ENCODE measurements at regions not wholly inside any gene's neighbourhood (a gene's known extent, or its start where the extent isn't known, plus 50 kb on each side); places are given as distances from the start of the nearest gene placed in this dataset.

DNA sequence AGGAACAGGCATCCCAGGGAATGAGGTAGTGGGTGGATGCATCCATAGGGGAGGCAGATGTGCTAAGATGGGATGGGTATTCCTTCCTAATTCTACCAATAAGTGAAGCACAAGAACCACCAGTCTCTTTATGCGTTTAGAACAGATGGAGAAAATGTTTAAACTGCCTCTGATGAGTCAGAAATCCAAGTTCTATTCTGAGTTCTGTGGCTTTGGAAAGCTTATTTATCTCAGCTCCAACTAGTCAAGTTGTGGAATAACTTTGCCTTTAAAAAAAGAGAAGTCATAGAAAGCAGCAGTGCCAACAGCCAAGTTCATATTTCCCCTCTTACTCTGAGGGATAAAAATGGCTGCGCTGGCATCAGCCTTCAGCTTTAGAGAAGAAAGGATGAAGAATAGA is 761.7 kb downstream of the IGSF11 start:
- no peak for DNase-seq (ENCODE audit: low read depth)

DNA sequence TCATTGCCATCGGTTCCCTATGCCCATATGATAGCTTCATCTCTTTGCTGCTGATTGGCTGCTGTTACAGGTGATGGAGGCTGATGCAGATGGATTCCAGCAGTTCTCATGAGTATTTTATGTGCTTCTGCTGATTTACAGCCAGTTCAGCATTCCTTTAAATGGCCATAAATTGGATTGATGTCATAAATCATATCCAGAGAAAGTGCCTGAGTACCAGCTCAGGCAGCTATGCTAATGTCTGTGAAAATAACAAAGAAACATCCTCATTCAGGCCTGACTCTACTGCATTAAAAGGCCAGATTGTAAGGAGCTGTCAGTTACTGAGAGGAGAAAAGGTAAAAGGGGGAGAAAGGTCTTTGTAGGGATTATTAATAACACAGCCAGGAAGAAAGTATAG is 756.8 kb downstream of the IGSF11 start:
- no peak for DNase-seq (ENCODE audit: low read depth)

DNA sequence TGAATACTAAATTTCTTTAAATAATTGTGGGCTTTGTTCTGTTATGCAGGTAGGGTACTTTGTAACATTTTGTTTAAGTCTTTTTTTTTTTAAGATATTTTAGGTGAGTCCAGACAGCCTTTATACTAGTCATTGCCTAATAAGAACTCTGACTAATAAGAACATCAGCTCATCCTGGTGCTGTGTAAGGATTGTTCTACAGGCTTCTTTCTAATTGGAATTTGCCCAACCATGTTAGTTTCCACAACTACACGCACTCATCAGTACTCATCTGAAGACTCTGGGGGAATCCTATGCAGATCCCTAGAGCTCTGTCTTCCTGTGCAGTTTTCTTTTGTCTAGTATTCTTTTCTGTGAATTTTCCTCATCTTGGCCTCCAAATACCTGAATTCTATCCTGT is 741.8 kb downstream of the IGSF11 start:
- DNase-seq (ENCODE audit: low read depth), result no peak

DNA sequence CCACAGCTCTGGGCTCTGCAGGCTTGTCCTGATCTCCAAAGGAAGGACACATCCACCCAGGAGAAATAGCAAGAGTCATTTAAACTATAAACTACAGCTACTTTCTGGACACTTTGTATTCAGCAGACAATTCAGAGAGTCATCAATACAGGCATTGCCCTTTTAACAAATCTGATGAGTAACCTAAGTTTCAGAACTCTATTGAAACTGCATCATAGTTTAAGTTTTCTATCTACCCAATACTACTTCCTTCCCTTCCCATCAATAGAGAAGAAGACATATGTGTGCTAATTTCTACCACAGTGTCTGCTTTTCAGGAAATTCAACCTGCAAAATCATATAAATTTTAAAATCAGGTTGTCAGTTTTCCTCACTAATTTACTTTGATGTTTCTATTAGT is 736.5 kb downstream of the IGSF11 start:
- DNase-seq (ENCODE audit: low read depth), result no peak

DNA sequence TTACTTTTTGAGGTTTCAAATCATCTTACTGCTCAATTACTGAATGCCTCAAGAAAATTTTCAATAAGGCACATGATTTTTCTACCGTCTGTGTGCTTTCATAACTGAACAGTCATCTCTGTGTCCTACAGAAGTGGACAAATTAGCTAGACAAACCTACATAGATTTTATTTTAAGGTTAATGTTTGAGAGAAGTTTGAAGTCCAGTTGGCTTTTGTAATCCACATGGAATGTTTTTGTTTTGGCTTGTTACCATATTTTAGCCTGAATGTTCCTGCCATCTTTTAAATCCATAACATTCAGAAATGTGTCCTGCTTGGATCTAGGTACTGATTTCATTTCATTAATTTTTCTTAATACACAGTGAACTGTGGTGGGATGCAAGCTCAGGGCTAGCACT is 730.1 kb downstream of the IGSF11 start:
- DNase-seq (ENCODE audit: low read depth), result no peak

DNA sequence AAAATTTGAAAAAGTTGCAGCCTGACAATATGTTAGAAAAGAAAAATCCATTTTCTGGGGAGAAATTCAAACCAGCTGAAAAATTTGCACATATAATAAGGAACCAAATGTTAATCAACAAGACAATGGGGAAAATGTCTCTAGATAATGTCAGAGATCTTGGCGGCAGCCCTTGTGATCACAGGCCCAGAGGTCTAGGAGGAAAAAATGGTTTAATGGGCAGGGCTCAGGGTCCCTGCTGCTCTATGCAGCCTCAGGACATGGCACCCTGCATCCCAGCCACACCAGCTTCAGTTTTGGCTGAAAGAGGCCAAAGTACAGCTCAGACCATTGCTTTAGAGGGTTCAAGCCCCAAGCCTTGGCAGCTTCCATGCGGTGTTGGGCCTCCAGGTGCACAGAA is 701.9 kb downstream of the IGSF11 start:
- no peak for DNase-seq (ENCODE audit: low read depth)

DNA sequence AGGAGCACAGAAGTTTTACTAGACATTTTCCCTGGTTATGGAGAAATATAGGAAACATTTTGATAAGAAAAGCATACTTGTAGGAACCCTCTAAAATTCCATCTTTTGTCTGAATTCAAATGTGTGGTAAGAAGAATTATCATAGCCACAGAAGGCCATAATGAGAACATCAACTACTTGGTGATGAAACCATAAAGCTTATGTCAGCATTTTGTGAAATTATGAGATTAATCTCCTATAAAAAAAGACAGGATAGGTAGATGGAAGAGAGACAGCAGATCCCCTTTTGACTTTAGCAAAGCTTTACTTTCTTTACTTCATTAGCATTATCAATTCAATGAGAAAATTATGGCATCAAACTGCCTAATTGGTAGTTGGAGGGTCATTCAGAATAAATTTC is 697.0 kb downstream of the IGSF11 start:
- DNase-seq (ENCODE audit: low read depth), result no peak

DNA sequence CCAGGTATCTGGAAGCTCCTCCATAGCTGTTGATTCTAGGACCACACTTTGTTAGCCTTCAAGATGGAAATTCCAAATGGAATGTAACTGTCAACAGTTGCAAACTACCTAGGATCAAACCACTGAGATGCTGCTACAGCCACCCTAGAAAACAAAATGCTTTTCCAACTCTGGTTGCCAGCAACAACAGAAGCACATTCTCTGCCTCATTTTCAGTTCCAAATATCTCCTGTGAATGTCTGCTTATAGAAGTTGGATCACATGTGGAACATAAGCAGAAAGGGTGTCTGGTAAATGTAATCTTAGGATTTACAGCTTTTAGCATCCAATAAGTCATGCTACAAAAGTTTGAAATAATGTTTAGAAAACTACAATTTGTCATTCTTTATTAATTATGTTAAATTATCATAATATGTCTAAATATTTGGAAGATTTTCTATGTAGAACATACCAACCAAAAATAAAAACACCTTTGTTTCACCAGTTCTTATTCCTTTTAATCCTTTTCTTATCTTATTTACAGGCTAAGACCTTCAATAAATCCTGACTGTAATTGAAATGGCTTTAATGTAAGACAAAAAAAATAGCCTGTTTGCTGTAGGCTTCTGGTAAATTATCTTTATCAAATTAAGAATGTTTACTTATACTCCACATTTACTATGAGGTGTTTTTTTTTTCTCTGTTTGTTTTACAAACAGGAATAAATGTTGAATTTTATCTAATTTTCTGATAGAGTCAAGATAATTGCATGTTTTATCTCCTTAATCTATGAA is 687.1 kb downstream of the IGSF11 start:
- no peak for DNase-seq (ENCODE audit: low read depth)

DNA sequence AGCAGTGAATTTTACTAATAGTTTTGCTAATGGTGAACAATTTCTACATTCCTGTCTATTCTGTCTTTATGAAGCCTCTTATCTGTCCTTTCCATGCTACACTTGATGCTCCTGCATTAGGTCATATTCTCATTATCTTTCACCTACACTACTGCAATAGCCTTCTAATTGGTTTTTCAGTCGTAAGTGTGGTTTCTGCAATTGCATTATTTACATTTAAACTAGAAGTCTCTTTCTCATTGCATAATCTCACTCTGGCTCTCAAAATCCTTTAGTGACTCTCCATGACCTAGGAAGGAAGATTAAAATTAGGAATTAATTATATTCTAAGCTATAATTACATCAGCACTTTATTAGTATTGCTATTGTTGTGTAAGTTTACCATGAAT is 686.5 kb downstream of the IGSF11 start:
- no peak for DNase-seq (ENCODE audit: low read depth)

DNA sequence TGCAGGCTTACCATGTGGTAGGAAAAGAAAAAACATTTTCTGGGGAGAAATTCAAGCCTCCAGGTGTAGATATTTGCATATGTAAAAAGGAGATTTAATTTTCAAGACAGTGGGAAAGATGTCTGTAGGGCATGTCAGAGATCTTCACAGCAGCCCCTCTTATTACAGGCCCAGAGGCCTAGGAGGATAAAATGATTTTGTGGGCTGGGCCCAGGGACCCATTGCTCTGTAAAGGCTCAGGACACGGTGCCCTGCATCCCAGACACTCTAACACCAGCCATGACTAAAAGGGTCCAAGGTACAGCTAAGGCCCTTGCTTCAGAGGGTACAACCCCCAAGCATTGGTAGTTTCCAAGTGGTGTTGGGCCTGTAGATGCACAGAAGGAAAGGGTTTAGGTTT is 680.1 kb downstream of the IGSF11 start:
- DNase-seq (ENCODE audit: low read depth), result no peak

DNA sequence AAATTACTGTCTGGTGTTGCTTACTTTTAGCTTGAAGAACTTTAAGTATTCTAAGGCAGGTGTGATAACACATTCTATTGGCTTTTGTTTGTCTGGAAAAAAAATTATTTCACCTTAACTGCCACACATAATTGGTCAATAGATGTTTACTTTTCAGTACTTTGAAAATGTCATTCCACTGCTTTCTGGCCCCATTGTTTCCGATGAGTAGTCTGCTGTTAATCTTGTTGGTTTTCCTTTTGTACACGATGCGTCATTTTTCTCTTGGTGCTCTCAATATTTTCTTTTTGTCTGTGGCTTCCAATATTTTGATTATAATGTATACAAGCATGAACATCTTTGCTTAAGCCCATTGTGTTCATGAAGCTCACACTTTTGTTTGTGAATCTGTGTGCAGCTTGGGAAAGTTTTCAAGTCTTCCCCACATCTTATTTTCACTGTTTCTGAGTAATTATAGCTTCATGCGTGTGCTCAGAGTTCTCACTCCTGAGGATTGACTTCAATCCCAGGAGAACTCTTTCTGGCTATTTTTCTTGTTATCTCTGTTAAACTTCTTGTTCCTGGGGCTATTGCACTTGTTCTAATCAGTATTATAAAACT is 664.7 kb downstream of the IGSF11 start:
- DNase-seq (ENCODE audit: low read depth), result no peak

DNA sequence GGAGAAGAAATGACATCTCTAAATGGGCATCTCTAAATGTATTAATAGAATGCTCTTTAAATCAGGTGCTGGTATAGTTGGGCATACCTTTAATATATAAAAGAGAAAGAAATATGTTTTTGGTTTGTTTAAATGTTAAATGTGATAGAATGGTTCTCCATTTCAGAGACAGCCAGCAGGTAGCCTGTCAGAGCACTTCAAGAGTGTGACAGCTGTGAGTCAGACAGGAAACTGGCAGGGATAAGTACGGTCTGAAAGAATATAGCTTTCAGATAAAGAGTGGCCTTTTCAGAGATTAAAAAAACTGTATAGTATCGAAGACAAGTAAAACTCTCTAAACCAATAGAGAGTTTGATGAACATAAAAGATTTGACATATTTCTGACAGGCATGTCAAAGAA is 654.1 kb downstream of the IGSF11 start:
- DNase-seq (ENCODE audit: low read depth), result no peak

DNA sequence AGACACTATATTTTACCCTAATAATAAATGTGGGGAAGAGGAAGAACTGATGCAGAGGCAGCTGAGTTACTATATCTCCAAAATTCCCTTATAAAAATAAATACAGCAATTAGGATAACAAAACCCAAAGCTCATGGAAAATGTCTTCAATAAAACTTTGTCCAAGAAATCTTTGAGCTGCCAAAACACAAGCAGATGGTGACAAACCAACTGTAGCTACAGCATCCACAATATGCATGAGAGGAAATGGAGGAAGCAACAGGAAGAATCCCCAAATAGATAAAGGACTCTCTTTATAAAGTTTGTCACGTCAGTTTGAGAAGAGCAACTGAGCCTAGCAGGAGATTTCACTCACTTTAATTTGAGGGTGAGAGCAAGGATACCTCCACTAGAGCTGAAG is 638.2 kb downstream of the IGSF11 start:
- DNase-seq (ENCODE audit: low read depth), result no peak

DNA sequence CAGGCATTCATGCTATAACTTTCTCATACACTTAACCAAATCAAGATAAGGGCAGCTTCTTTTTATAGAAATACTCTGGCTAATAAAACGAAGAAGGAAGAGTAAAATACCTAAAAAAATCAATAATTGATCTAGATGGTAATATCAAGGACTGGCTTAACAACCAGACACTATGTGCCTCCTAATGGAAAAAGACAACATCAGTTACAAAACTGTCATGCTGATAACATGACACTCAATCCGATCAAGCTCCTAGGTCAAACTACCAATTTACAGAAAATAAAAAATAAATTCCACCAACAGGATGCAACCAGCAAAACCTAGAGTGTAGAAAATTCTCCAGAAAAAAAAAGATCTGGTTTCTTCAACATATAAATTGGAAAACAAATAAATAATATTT is 634.6 kb downstream of the IGSF11 start:
- no peak for DNase-seq (ENCODE audit: low read depth)

DNA sequence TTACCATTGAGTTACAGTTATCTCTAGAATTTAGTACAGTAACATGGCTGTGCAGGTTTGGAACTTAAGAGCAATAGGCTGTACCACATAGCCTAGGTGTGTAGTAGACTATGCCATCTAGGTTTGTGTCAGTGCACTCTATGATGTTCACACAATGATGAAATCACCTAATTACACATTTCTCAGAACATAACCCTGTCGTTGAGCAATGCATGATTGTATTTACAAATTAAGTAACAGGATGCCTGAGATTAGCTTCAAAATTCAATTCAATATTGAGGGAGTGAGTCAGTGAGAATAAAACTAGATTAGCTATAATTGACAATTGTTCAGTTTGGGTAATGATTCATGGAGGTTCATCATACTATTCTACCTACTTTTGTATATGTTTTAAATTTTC is 633.8 kb downstream of the IGSF11 start:
- DNase-seq (ENCODE audit: low read depth), result no peak

DNA sequence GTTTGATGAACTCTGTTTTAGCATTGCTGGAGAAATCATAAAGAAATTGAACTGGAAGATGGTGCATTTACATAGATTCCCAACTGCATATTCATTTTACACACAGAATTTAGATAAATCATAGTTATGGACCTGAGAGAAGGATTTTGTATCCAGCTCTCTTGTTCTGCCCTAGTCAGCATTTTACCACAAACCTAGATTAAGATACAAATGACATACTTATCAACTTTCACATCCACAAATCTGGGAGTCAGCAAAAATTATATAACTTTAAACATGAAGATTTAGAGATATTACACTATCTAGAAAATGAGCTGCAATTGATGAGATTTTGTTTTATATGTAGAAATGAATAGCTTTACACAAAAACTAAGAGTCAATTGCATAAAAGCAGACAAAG is 632.8 kb downstream of the IGSF11 start:
- no peak for DNase-seq (ENCODE audit: low read depth)

DNA sequence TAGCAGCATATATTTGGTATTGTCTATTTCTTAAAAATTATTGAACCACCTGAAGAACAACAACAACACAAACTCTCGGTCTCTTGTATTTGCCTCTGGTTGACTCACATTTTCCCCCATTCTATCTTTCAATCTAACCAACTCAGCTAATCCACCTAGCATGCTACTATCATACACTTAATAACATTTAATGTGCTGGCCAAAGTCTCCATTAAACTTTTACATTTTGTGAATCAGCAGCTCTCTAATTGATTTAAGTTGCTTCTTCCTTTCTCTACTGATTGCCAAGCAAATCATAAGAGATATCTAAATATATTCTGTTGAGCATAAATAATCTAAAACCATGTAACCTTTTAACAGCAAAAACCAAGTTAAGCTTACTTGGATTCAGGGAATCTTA is 631.7 kb downstream of the IGSF11 start:
- no peak for DNase-seq (ENCODE audit: low read depth)

DNA sequence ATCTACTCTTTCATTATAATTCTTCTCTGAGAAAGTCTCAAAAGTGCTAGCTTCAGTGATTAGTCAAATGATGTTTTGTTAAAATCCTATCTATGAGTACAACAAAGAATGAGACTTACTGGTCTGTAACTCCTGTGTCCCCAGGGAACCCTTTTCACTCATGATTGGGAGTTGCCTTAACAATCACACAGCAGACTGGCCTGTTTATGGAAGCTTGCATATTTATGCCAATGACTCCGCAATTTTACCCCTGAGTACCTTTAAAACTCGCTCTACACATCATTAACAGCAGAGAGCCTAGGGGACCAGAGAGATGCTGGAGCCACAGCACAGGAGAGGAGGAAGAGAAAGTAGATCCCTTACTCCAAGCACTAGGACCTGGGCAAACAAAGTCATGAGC is 628.1 kb downstream of the IGSF11 start:
- no peak for DNase-seq (ENCODE audit: low read depth)

DNA sequence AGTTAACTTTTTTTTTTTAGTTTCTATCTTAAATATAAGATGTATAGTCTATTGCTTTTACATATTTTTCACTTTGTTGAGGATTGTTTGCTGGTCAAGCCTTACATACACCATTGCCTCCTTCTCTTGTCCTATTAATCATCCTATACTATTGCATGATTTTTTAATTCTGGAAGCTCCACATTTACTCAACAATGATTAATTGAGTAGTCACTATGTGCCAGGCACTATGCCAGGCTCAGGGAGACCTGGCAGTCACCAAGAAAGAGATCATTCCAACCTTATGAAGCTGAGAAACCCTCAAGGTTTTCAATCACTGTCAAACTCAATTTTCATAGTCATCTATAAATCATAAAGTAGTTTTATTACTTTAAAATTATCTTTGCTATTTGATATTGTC is 626.2 kb downstream of the IGSF11 start:
- no peak for DNase-seq (ENCODE audit: low read depth)

DNA sequence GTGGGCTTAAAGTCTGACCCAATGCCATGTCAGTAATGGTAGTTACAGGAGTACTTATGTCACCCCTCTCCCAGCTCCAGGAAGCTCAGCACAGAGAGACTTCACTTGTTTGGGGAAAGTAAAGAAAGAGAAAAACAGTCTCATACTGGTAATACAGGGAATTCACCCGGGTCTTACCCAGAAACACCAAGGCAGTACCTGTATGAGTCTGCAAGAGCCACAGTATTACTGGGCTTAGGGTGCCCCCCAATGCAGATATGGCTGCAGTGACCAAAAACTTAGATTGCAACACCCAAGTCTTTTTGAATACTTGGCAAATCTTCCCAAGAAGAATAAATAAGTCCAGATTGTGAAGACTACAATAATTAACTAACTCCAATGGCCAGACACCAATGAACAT is 622.1 kb downstream of the IGSF11 start:
- no peak for DNase-seq (ENCODE audit: low read depth)

DNA sequence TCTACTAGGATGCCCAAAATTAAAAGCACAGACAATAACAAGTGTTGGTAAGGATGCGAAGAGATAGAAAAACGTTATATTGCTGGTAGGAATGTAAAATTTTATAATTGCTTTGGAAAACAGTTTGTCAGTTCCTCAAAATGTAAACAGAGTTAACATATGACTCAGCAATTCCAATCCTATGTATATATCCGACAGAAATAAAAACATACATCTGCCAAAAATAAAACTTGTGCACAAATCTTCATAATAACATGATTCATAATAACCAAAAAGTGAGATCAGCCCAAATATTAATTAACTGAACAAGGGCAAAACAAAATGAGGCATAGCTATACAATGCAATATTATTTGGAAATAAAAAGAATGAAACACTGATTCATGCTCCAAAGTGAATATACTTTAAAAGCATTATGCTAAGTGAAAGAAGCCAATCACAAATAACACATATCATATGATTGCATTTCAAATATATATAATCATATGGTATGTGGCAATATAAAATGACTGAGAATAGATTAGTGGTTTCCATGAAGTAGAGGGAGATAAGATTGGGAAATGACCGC is 609.3 kb downstream of the IGSF11 start:
- DNase-seq (ENCODE audit: low read depth), result no peak

DNA sequence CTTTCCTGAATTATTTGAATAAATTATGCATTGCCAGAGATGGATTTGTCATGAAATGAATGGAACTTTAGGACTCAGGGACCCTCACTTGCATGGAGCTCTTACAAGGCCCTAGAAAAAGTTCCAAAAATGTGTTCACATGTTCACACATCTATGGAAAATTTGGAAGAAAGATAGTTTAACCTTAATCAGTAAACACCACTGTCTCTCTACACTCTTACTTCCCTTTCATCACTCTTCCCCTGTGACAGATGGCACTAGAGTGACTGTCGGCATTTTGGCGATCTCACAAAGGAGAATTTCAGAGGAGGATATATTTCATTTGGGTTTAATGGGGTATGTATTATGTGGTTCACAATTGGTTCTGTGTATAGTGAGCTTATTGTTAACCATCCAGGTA is 600.8 kb downstream of the IGSF11 start:
- no peak for DNase-seq (ENCODE audit: low read depth)

DNA sequence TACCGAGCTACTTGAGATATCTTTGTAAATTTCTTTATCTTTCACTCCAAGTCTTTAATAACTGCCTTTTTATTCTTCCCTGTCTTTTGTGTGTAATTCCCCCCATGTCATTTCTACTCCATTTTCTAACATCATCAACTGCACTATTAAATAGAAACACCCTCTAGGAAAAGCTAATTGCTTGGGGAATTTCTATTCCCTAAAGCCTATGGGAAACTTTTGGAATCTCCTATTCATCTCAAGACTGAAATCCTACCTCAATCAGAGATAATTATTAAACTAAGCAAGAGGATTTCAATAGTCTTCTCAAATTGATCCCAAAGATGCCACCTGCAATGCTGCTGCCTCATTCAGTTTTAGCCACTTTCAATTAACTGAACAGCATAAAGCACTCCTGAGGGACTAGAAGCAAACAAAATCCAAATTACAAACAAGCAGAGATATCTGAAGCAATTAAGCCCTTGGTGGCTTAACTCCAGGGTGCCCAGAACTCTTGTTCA is 598.7 kb downstream of the IGSF11 start:
- no peak for DNase-seq (ENCODE audit: low read depth)

Measured in activated T-helper 9 cell treated with anti-CD3 and anti-CD28 coated beads, Interleukin-2, amount 50 U/mL, for 16 hours (primary cell).